Mesendoderm (in vitro differentiated cells): ENCODE measurements at regions not wholly inside any gene's neighbourhood (a gene's known extent, or its start where the extent isn't known, plus 50 kb on each side); places are given as distances from the start of the nearest gene placed in this dataset.

ENCODE experiments used
- DNase-seq: peaks from one replicate; pipeline ENCODE4 v3.0.0; 2013
- H2AK5ac ChIP-seq: 2 replicates; pipeline ENCODE4 v1.6.1; 2013; ENCODE audit warnings: low read length, inconsistent platforms
- H2BK120ac ChIP-seq: 2 replicates; pipeline ENCODE4 v1.6.1; 2013; ENCODE audit warnings: low read depth, mild to moderate bottlenecking, low read length, moderate library complexity, mixed read lengths
- H2BK15ac ChIP-seq: replicated peaks from 2 replicates; pipeline ENCODE4 v1.6.1; 2013; ENCODE audit warnings: low read depth, mild to moderate bottlenecking, moderate library complexity
- H2BK5ac ChIP-seq: 2 replicates; pipeline ENCODE4 v1.6.1; 2013; ENCODE audit warnings: low read length, inconsistent platforms
- H3K18ac ChIP-seq: 2 replicates; pipeline ENCODE4 v1.6.1; 2013; ENCODE audit warnings: mild to moderate bottlenecking, low read length, mixed read lengths
- H3K23ac ChIP-seq: one replicate; pipeline ENCODE4 v1.6.1; 2013; ENCODE audit warnings: low read length
- H3K27ac ChIP-seq: 2 replicates; pipeline ENCODE4 v1.5.1; 2013; ENCODE audit warnings: low read depth, mild to moderate bottlenecking, inconsistent platforms, low read length, moderate library complexity
- H3K27me3 ChIP-seq: 2 replicates; pipeline ENCODE4 v1.6.1; 2013; ENCODE audit warnings: low read length, control low read depth, mild to moderate bottlenecking, inconsistent platforms; ENCODE audit not compliant: insufficient read depth, poor library complexity
- H3K36me3 ChIP-seq: 2 replicates; pipeline ENCODE4 v1.6.1; 2013; ENCODE audit warnings: low read length, inconsistent platforms; ENCODE audit not compliant: control insufficient read depth, insufficient read depth
- H3K4ac ChIP-seq: one replicate; pipeline ENCODE4 v1.6.1; 2013; ENCODE audit warnings: low read depth, mild to moderate bottlenecking, low read length, moderate library complexity
- H3K4me1 ChIP-seq: 2 replicates; pipeline ENCODE4 v1.6.1; 2013; ENCODE audit warnings: low read depth, low read length, inconsistent platforms; ENCODE audit not compliant: control insufficient read depth
- H3K4me2 ChIP-seq: 2 replicates; pipeline ENCODE4 v1.6.1; 2013; ENCODE audit warnings: low read length
- H3K4me3 ChIP-seq: 2 replicates; pipeline ENCODE4 v1.5.1; 2013; ENCODE audit warnings: mild to moderate bottlenecking, low read length
- H3K56ac ChIP-seq: one replicate; pipeline ENCODE4 v1.6.1; 2013; ENCODE audit warnings: low read length
- H3K79me1 ChIP-seq: 2 replicates; pipeline ENCODE4 v1.6.1; 2013; ENCODE audit warnings: low read length, inconsistent platforms
- H3K79me2 ChIP-seq: 2 replicates; pipeline ENCODE4 v1.6.1; 2013; ENCODE audit warnings: mild to moderate bottlenecking, low read length; ENCODE audit not compliant: control insufficient read depth, insufficient read depth
- H3K9ac ChIP-seq: 2 replicates; pipeline ENCODE4 v1.6.1; 2013; ENCODE audit warnings: low read length, inconsistent platforms
- H4K5ac ChIP-seq: one replicate; pipeline ENCODE4 v1.6.1; 2013; ENCODE audit warnings: low read length
- H4K8ac ChIP-seq: one replicate; pipeline ENCODE4 v1.6.1; 2013; ENCODE audit warnings: low read depth, mild to moderate bottlenecking, control low read depth, low read length, moderate library complexity
- WGBS: extraction: QIAGEN DNeasy Blood & Tissue Kit; methylation state at CpG from one replicate; pipeline ENCODE4 v1.1.7; 2013; ENCODE audit warnings: low lambda C conversion rate, missing lambda C conversion rate; ENCODE audit not compliant: insufficient coverage; ENCODE audit errors: extremely low coverage; 5-methylcytosine and 5-hydroxymethylcytosine counted together

GRCh38 chr10:61067671-61068336 lies 123.8 kb upstream of the RHOBTB1 start:
- no peak overlapping the region for H2BK120ac ChIP-seq
- H3K4me1 ChIP-seq = no peaks in the 10 kb centered on the region
- no peak overlapping the region for H3K4me3 ChIP-seq
- no peak overlapping the region for H3K23ac ChIP-seq
- H3K27ac ChIP-seq = no peak overlapping the region
- no peak overlapping the region for H3K4me2 ChIP-seq
- no peak overlapping the region for H2AK5ac ChIP-seq
- H3K4ac ChIP-seq = no peak overlapping the region
- no CpG with 5 or more reads among the region's 4 CpGs for WGBS
- no peak overlapping the region for H4K5ac ChIP-seq
- no peak overlapping the region for H4K8ac ChIP-seq
- no peaks in the 10 kb centered on the region for H3K79me1 ChIP-seq
- H3K9ac ChIP-seq = no peak overlapping the region
- no peak for DNase-seq
- no peak overlapping the region for H2BK15ac ChIP-seq
- H3K79me2 ChIP-seq = no peaks in the 10 kb centered on the region
- no peaks in the 10 kb centered on the region for H3K27me3 ChIP-seq
- H3K56ac ChIP-seq = no peak overlapping the region
- no peaks in the 10 kb centered on the region for H3K36me3 ChIP-seq
- H2BK5ac ChIP-seq = no peak overlapping the region
- no peak overlapping the region for H3K18ac ChIP-seq

- Histone ChIP-seq H2BK15ac (no peak overlapping the region), H2AK5ac (no peak overlapping the region), H3K4me3 (no peak overlapping the region), H3K27ac (no peak overlapping the region), H3K56ac (no peak overlapping the region), H3K4me2 (no peak overlapping the region), H3K79me2 (no peaks in the 10 kb centered on the region), H3K18ac (no peak overlapping the region), H3K79me1 (no peaks in the 10 kb centered on the region), H3K27me3 (no peaks in the 10 kb centered on the region), H3K9ac (no peak overlapping the region), H3K4me1 (no peaks in the 10 kb centered on the region), H3K4ac (no peak overlapping the region), H3K36me3 (no peaks in the 10 kb centered on the region), H2BK120ac (no peak overlapping the region), H2BK5ac (no peak overlapping the region), H4K5ac (no peak overlapping the region), H3K23ac (no peak overlapping the region), H4K8ac (no peak overlapping the region)
- WGBS = no CpG with 5 or more reads among the region's 7 CpGs
- no peak for DNase-seq
Measured at GRCh38 chr10:61066661-61067344, 122.8 kb upstream of the RHOBTB1 start.

- WGBS = no CpG with 5 or more reads among the region's 2 CpGs
- H3K9ac ChIP-seq = no peak overlapping the region
- H3K4me3 ChIP-seq = no peak overlapping the region
Measured at GRCh38 chr10:61065051-61065450, 121.1 kb upstream of the RHOBTB1 start.

GRCh38 chr10:61064356-61064755 lies 120.4 kb upstream of the RHOBTB1 start:
- Histone ChIP-seq H2BK120ac (no peak overlapping the region), H4K5ac (no peak overlapping the region), H4K8ac (no peak overlapping the region), H2BK15ac (no peak overlapping the region), H3K4me1 (no peaks in the 10 kb centered on the region), H3K4me2 (no peak overlapping the region), H3K79me2 (no peaks in the 10 kb centered on the region), H3K9ac (no peak overlapping the region), H3K18ac (no peak overlapping the region), H3K27ac (no peak overlapping the region), H3K4me3 (no peak overlapping the region), H3K23ac (no peak overlapping the region), H3K79me1 (no peaks in the 10 kb centered on the region), H2BK5ac (no peak overlapping the region), H3K27me3 (no peaks in the 10 kb centered on the region), H3K4ac (no peak overlapping the region), H3K36me3 (no peaks in the 10 kb centered on the region), H3K56ac (no peak overlapping the region), H2AK5ac (no peak overlapping the region)
- no peak for DNase-seq
- no CpG with 5 or more reads among the region's 4 CpGs for WGBS

More at GRCh38 chr10:61065051-61065450, 121.1 kb upstream of the RHOBTB1 start:
- Histone ChIP-seq H3K4ac (no peak overlapping the region), H2BK5ac (no peak overlapping the region), H3K56ac (no peak overlapping the region), H3K36me3 (no peaks in the 10 kb centered on the region), H3K23ac (no peak overlapping the region), H3K4me2 (no peak overlapping the region), H2AK5ac (no peak overlapping the region), H4K5ac (no peak overlapping the region), H3K18ac (no peak overlapping the region), H4K8ac (no peak overlapping the region), H3K4me1 (no peaks in the 10 kb centered on the region), H2BK120ac (no peak overlapping the region), H3K79me2 (no peaks in the 10 kb centered on the region), H3K27me3 (no peaks in the 10 kb centered on the region), H3K79me1 (no peaks in the 10 kb centered on the region), H2BK15ac (no peak overlapping the region), H3K27ac (no peak overlapping the region)
- DNase-seq = no peak

GRCh38 chr10:61063901-61064300 lies 119.9 kb upstream of the RHOBTB1 start:
- Histone ChIP-seq H3K4me2 (no peak overlapping the region), H4K8ac (no peak overlapping the region), H3K79me2 (no peaks in the 10 kb centered on the region), H3K4me1 (no peaks in the 10 kb centered on the region), H2BK15ac (no peak overlapping the region), H3K23ac (no peak overlapping the region), H4K5ac (no peak overlapping the region), H3K36me3 (no peaks in the 10 kb centered on the region), H3K56ac (no peak overlapping the region), H3K79me1 (no peaks in the 10 kb centered on the region), H3K9ac (no peak overlapping the region), H2BK120ac (no peak overlapping the region), H3K18ac (no peak overlapping the region), H3K27ac (no peak overlapping the region), H3K4me3 (no peak overlapping the region), H3K27me3 (no peaks in the 10 kb centered on the region), H3K4ac (no peak overlapping the region), H2AK5ac (no peak overlapping the region), H2BK5ac (no peak overlapping the region)
- no CpG with 5 or more reads among the region's 1 CpG for WGBS
- DNase-seq = no peak
